Transverse colon (tissue), 4 donors: ENCODE measurements at regions not wholly inside any gene's neighbourhood (a gene's known extent, or its start where the extent isn't known, plus 50 kb on each side); places are given as distances from the start of the nearest gene placed in this dataset.

Experiments
- POLR2AphosphoS5 ChIP-seq, 3 donors: sonication (generic); formaldehyde crosslinking; IDR thresholded peaks; one replicate each; pipeline ENCODE4 v1.6.1; 2016; ENCODE audit warnings: antibody characterized with exemption in 3 of 3
- TF ChIP-seq, protein P1 (sequence below), 5 experiments: fragments of 200-600 bp in 3 of 5; fragments of 450-650 bp in 2 of 5; sonication (generic) in 3 of 5; IDR thresholded peaks; 1 replicate in 2 of 5; 2 replicates in 3 of 5; pipeline ENCODE4 v1.5.1; 2016 to 2017; ENCODE audit warnings: antibody characterized with exemption in 5 of 5, inconsistent platforms in 3 of 5, mild to moderate bottlenecking in 2 of 5, moderate library complexity in 1 of 5

- TF ChIP-seq, protein P1, sequence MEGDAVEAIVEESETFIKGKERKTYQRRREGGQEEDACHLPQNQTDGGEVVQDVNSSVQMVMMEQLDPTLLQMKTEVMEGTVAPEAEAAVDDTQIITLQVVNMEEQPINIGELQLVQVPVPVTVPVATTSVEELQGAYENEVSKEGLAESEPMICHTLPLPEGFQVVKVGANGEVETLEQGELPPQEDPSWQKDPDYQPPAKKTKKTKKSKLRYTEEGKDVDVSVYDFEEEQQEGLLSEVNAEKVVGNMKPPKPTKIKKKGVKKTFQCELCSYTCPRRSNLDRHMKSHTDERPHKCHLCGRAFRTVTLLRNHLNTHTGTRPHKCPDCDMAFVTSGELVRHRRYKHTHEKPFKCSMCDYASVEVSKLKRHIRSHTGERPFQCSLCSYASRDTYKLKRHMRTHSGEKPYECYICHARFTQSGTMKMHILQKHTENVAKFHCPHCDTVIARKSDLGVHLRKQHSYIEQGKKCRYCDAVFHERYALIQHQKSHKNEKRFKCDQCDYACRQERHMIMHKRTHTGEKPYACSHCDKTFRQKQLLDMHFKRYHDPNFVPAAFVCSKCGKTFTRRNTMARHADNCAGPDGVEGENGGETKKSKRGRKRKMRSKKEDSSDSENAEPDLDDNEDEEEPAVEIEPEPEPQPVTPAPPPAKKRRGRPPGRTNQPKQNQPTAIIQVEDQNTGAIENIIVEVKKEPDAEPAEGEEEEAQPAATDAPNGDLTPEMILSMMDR (IDR thresholded peaks at IDR 0.05) = no peak
- TF ChIP-seq POLR2AphosphoS5 (IDR thresholded peaks at IDR 0.05) = no peak
Measured at GRCh38 chrY:19357249-19357648, 387.3 kb downstream of the KDM5D start.
